Dermis microvascular lymphatic vessel endothelial cell (primary cell): ENCODE measurements at regions not wholly inside any gene's neighbourhood (a gene's known extent, or its start where the extent isn't known, plus 50 kb on each side); places are given as distances from the start of the nearest gene placed in this dataset.

Experiments
- DNase-seq, 2 donors: peaks; one replicate each; pipeline versions ENCODE4 v3.0.0 to v3.0.0-alpha.2; 2010; ENCODE audit warnings: low read depth in 2 of 2

DNA sequence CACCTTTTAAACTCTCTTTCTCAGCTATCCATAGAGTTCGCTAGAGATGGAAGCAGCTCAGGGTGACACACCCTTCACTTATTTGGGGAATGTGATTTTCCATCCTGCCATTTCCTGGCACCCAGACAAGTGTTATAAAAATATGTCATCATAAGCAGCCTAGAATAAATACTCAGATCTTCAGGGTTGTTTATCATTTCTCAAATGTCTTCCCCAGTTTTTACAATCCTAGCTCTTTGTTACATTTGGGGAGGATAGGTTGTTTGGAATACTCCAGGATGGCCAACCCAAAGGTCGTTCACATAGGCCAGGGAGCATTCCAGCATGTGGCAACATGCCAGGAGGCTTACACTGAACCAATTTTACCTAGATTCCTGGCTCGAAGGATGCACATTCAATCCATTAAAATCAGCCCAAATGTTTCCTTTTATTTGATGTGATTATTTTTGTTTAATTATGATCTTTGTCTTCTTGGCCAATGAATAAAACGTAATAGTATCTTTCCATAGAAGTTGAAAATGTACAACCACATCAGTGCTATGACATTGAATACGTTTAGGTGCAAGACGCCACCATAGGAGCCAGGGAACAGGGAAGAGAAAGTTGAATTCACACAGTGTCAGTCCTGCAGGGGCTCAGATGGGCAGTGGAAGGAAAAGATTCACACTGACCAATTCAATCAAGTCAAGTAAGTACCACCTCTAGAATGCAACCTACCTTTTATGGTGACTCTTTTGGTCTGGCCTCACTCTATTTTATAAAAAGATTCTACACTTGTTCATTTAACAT, 537.7 kb upstream of the MDFIC2 start:
- DNase-seq = peak; percentile 82 to 92

DNA sequence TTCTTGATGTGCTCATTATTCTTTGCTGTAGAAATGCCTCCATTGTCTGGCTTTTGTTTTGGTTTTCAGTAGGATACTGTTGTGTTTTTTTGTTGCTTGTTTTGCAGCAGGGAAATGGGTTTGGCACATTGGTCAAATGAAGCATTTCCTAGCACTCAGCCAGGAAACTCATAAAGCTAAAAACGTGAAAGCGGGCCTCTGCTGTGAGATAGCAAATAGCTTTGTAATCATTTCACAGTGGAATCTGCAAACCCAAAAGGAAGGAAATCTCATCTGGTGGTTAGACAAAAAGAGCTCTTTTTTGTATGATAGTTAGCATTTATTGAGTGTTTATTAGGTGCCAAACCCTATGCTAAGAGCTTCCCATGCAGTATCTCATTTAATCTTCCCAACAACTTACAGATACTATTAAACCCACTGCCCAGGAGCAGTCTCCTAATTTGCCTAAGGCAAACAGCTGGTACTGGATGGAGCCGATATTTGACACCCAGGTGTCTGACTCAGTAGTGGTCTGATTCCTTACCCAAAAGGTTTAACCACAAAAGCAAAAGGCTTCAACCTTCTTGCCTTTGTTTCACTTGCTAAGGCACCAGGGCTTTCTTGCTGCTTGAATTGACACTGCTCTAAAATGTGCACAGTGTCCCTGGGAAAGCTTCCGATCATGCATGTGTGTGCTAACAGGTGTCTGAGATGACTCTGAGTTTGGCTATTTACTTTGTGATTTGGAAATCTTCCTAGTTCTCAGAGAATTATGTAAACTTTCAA, 527.9 kb upstream of the MDFIC2 start:
- DNase-seq = peak; percentile 83 to 91

- DNase-seq = no peak
These were observed 521.0 kb upstream of the MDFIC2 start for GRCh38 chr3:70833239-70833960.

GRCh38 chr3:70832834-70833205, 520.4 kb upstream of the MDFIC2 start:
- peak; percentile 26 to 28 for DNase-seq

GRCh38 chr3:70832089-70832833, 519.8 kb upstream of the MDFIC2 start:
- DNase-seq = peak; percentile 86 to 87

GRCh38 chr3:70829092-70829491, 516.7 kb upstream of the MDFIC2 start:
- peak; percentile 47 to 91 for DNase-seq

GRCh38 chr3:70824773-70825172, 512.3 kb upstream of the MDFIC2 start:
- DNase-seq = peak; percentile 14 to 85

DNA sequence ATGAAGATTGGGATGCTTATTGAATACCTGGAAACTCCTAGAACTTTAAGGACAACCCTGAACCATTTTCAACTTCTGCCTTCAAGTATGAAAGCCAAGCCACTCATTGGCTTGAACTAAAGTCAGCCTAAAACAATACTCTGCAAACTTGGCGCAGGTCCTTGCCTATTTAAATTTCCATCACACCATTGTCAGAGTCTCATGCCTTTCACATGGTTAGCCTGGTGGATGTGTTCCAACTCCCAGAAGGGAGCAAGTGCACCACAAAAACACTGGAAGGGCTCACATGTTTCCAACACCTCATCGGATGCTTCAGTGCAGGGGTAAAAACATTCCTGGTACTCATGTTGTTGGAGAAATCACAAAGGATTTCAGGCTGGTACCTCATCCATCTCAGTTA, 511.6 kb upstream of the MDFIC2 start:
- DNase-seq = peak; percentile 79 to 84

GRCh38 chr3:70823622-70824021, 511.2 kb upstream of the MDFIC2 start:
- no peak for DNase-seq

- DNase-seq = no peak
These were observed 510.2 kb upstream of the MDFIC2 start for GRCh38 chr3:70822669-70823068.

GRCh38 chr3:70821602-70822001, 509.2 kb upstream of the MDFIC2 start:
- no peak for DNase-seq

DNA sequence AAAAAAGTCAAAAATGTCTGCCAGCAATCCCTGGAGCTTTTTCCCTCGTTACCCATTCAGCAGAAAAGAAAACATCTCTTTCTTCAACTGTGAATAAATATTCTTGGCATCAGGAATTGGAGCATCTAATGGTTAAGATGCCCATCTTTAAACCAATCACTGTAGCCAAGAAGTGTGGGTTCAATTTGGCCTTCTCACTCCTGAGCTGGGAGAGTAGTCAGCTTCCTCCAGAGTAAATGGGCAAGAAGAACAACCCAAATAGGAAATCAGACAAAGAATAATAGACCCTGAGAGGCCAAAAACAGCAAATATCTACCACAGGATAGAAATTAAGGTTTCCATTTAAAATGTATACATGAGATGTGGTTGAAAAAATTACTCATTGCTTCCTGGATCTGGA, 508.0 kb upstream of the MDFIC2 start:
- DNase-seq = peak in 1 of 2 donors; percentile 30

DNA sequence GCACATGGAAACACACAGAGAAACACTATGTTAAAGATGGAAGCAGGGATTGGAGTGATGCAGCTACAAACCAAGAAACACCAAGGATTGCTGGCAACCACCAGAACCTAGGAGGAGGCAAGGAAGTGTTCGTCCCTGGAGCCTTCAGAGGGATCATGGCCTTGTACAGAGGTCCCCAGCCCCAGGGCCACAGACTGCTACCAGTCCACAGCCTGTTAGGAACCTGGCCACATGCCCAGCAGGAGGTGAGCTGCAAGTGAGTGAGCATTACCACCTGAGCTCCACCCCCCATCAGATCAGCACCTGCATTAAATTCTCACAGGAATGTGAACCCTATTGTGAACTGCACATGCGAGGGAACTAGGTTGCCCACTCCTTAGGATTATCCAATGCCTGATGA, 505.7 kb upstream of the MDFIC2 start:
- no peak for DNase-seq

- DNase-seq = no peak
These were observed 503.9 kb upstream of the MDFIC2 start for GRCh38 chr3:70816346-70816745.

- DNase-seq = no peak
These were observed 503.4 kb upstream of the MDFIC2 start for GRCh38 chr3:70815817-70816216.

DNA sequence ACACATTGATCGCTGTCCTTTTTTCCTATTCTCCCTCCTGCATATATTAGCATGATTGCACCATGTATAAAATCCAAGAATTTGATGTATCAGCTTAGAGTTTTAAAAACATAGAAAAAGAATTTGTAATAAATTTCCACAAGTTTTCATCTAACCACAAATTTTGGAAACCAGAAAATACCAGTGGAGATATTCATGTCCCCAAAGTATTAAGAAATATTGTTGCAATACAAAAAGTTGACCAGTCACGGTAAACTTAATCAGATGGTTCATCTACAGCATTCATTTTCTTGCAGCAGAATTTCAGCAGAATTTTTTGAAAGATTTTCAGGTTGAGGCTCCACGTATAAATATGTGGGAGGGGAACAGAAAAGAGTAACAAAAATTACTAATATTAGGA, 500.9 kb upstream of the MDFIC2 start:
- no peak for DNase-seq

- peak; percentile 23 to 53 for DNase-seq
These were observed 499.4 kb upstream of the MDFIC2 start for GRCh38 chr3:70811880-70812279.

- DNase-seq = no peak
These were observed 496.4 kb upstream of the MDFIC2 start for GRCh38 chr3:70808881-70809280.

DNA sequence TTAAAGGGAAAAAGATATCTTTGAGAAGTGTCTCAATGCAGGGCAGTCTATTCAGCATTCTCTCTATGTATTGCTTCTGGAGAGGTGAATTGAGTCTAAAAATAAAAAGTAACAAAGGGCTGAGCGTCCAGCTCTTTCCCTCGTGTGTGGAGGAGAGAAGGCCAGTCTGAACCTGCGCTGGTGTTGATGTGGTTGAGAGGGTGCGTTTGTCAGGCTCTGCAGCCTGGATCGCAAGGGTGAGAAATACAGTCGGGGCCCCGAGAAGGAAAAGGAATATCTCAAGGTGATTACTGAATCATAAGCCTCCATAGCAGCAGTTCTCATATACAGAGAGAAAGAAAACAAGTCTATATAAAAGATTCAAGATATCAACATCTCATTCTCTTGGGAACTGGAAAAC, 494.1 kb upstream of the MDFIC2 start:
- DNase-seq = no peak

DNA sequence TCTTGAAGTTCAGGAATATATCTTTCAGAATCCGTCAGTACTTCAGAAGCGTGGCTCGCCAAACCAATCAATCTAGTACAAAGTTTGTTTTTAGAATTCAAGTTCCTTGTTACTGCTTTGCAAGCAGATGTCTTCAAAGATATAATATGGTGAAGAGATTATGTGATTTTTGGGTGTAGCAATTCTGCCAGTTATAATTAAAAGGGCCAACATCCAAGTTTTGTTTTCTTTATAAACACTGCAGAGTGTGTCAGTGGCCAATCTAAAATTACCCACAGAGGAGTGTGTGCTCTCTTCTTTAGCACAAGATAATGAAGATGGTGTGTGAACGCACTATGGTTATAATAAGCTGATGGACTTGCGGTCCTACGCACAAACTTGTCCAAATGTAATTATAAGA, 493.6 kb upstream of the MDFIC2 start:
- no peak for DNase-seq

DNA sequence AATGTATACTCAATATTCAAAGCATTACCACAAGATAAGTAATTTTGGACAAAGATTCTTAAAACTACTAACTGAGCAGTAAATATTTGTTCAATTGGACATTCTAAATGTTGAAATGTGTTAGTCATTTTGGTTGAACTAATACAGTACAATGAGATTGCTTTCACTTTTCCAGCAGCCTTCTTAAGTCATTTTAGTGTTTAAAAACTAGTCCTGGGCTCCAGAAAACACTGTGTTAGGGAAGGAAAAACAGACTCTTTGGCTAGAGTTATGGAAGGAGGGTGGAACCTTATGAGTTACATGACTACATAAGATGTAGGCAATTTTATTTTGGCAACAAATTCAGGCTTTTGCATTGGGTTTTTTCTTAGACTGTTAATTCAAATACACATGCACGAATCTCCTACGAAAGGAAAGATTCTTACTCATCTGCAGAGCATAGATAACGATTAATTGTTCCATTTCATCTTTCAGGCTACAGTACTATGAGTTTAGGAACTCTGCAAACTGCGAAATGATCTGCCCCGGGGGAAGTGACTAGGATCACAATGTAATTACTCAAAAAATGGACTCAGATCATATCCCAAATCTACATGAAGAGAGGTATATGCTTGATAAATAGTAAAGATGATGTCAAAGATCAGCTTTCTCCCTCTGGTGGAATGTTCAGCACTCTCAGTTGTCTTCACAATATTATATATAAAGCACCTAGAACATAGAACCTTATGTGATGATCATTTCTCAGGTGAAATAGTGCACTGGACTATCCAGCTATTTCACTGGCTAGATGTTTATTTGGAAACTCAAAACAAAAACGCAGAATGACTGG, 492.8 kb upstream of the MDFIC2 start:
- DNase-seq = no peak
